GM10248 (cell line): ENCODE measurements at regions not wholly inside any gene's neighbourhood (a gene's known extent, or its start where the extent isn't known, plus 50 kb on each side); places are given as distances from the start of the nearest gene placed in this dataset.

Experiments
- CTCF ChIA-PET: fragments of 300-600 bp; sonication (Branson Sonifier 250); formaldehyde crosslinking; extraction: SDS; loops from one replicate; lab custom pipeline; 2021; ENCODE audit warnings: antibody characterized with exemption; lab: Yijun Ruan, JAX
- POLR2A ChIA-PET: fragments of 350-650 bp; sonication (Branson Sonifier 250); formaldehyde crosslinking; extraction: SDS; loops from one replicate; lab custom pipeline; 2020; ENCODE audit warnings: antibody characterized with exemption; lab: Yijun Ruan, JAX
- DNase-seq: peaks from one replicate; pipeline ENCODE4 v3.0.0; 2012; ENCODE audit errors: extremely low spot score
- CTCF ChIP-seq: IDR thresholded peaks from 2 replicates; pipeline ENCODE4 v1.5.1; 2012; ENCODE audit warnings: mild to moderate bottlenecking, low read depth; ENCODE audit errors: extremely low read depth, missing control alignments, control extremely low read depth

GRCh38 chr18:73646772-73647171 lies 500.9 kb downstream of the FBXO15 start:
- ChIA-PET CTCF (interaction anchor here (1.6 kb wide), 1 partner anchor 152 kb away, joined by 3 read pairs; no protein-coding TSS in a partner anchor), POLR2A (no interaction called here)
- no peak for DNase-seq
- TF ChIP-seq CTCF, result no peak

GRCh38 chr18:73646196-73646595 lies 501.4 kb downstream of the FBXO15 start:
- POLR2A ChIA-PET, result no interaction called here
- CTCF ChIA-PET, result interaction anchor here (1.6 kb wide), 1 partner anchor 153 kb away, joined by 3 read pairs; no protein-coding TSS in a partner anchor
- no peak for TF ChIP-seq CTCF
- DNase-seq, result no peak

GRCh38 chr18:73645160-73645715 lies 502.4 kb downstream of the FBXO15 start:
- ChIA-PET POLR2A (no interaction called here), CTCF (interaction anchor here (1.6 kb wide), 1 partner anchor 154 kb away, joined by 3 read pairs; no protein-coding TSS in a partner anchor)
- no peak for DNase-seq
- no peak for TF ChIP-seq CTCF

- TF ChIP-seq CTCF, result no peak
- CTCF ChIA-PET, result interaction anchor here (1.0 kb wide), 1 partner anchor 9 kb away, joined by 3 read pairs; no protein-coding TSS in a partner anchor
- DNase-seq, result no peak
- POLR2A ChIA-PET, result no interaction called here
Measured at GRCh38 chr18:73639788-73640187, 507.8 kb downstream of the FBXO15 start.

- CTCF ChIA-PET, result no interaction called here
- no peak for TF ChIP-seq CTCF
- DNase-seq, result no peak
- POLR2A ChIA-PET, result no interaction called here
Measured at GRCh38 chr18:73638709-73639108, 508.9 kb downstream of the FBXO15 start.

- ChIA-PET POLR2A (no interaction called here), CTCF (interaction anchor here (1.2 to 1.4 kb wide), 2 partner anchors 10 to 22 kb away, joined by 3 read pairs; no protein-coding TSS in a partner anchor)
- TF ChIP-seq CTCF, result no peak
- no peak for DNase-seq
Measured at GRCh38 chr18:73636355-73636754, 511.3 kb downstream of the FBXO15 start.
